Spleen (tissue), 11 donors: ENCODE measurements at regions not wholly inside any gene's neighbourhood (a gene's known extent, or its start where the extent isn't known, plus 50 kb on each side); places are given as distances from the start of the nearest gene placed in this dataset.

Source experiments
- DNase-seq: peaks from one replicate; pipeline ENCODE4 v3.0.0-alpha.2; 2020
- H3K27ac ChIP-seq, 8 donors: fragments of 200-600 bp; sonication (generic) in 7 of 8; 1 replicate in 4 of 8; 2 replicates in 4 of 8; pipeline versions ENCODE4 v1.5.0 to v1.8.0; 2016 to 2021; ENCODE audit warnings: inconsistent platforms in 4 of 8, mild to moderate bottlenecking in 4 of 8, moderate library complexity in 1 of 8
- H3K27me3 ChIP-seq, 7 donors: fragments of 200-600 bp; sonication (generic) in 6 of 7; replicated peaks in 1 of 7; 1 replicate in 4 of 7; 2 replicates in 3 of 7; pipeline versions ENCODE4 v1.5.0 to v1.8.0; 2016 to 2021; ENCODE audit warnings: inconsistent platforms in 3 of 7, mild to moderate bottlenecking in 1 of 7
- H3K36me3 ChIP-seq, 6 donors: fragments of 200-600 bp; sonication (generic) in 5 of 6; 1 replicate in 4 of 6; 2 replicates in 2 of 6; pipeline versions ENCODE4 v1.5.0 to v1.8.0; 2016 to 2021; ENCODE audit warnings: inconsistent platforms in 2 of 6
- H3K4me1 ChIP-seq, 6 donors: fragments of 200-600 bp; sonication (generic) in 5 of 6; 1 replicate in 3 of 6; 2 replicates in 3 of 6; pipeline versions ENCODE4 v1.5.0 to v1.8.0; 2016 to 2021; ENCODE audit warnings: inconsistent platforms in 3 of 6
- H3K4me3 ChIP-seq, 8 donors: fragments of 200-600 bp; sonication (generic) in 7 of 8; 1 replicate in 4 of 8; 2 replicates in 4 of 8; pipeline versions ENCODE4 v1.5.0 to v1.8.0; 2016 to 2021; ENCODE audit warnings: inconsistent platforms in 4 of 8, mild to moderate bottlenecking in 4 of 8, moderate library complexity in 2 of 8
- H3K9me3 ChIP-seq, 8 donors: fragments of 200-600 bp; sonication (generic) in 7 of 8; 1 replicate in 4 of 8; 2 replicates in 4 of 8; pipeline versions ENCODE4 v1.5.0 to v1.8.0; 2016 to 2021; ENCODE audit warnings: inconsistent platforms in 4 of 8
- CTCF ChIP-seq, 11 experiments: fragments of 200-600 bp in 7 of 11; fragments of 450-650 bp in 4 of 11; sonication (generic) in 4 of 11; IDR thresholded peaks in 8 of 11; conservative IDR thresholded peaks in 3 of 11; 1 replicate in 7 of 11; 2 replicates in 4 of 11; pipeline versions ENCODE4 v1.4.0 to v1.8.0; 2016 to 2021; ENCODE audit warnings: antibody characterized with exemption in 11 of 11, inconsistent platforms in 4 of 11, mild to moderate bottlenecking in 1 of 11
- POLR2A ChIP-seq, 3 donors: fragments of 450-650 bp; IDR thresholded peaks; one replicate each; pipeline ENCODE4 v1.5.1; 2017; ENCODE audit warnings: antibody characterized with exemption in 3 of 3, mild to moderate bottlenecking in 1 of 3
- POLR2AphosphoS5 ChIP-seq, 3 donors: sonication (generic); formaldehyde crosslinking; IDR thresholded peaks; one replicate each; pipeline ENCODE4 v1.5.1; 2017; ENCODE audit warnings: antibody characterized with exemption in 3 of 3
- WGBS, 5 donors: extraction: QIAGEN DNeasy Blood & Tissue Kit in 3 of 5; methylation state at CpG; one replicate each; pipeline versions ENCODE4 v1.1.5 to v1.1.7; 2013 to 2018; 5-methylcytosine and 5-hydroxymethylcytosine counted together
- intact Hi-C: fragments of 100-400 bp; cut with DNase I; formaldehyde crosslinking; loops from one replicate; pipeline ENCODE4 v1.15.0; 2023; ENCODE audit warnings: low total_unique reads
- donor health status: healthy with polysubstance abuse.
- donor health status: DM: no; HTN: no; CAD: no; lungs with moderate emphysema.
- donor health status: DM: no; HTN: no; CAD: no.
- donor health status: Bipolar disorder and iron deficiency.
- donor health status: healthy.
- donor health status: DM: no; HTN: no; CAD: no.
- donor health status: DM: yes; HTN: yes; CAD: no.

- WGBS, 5 donors = 66 to 81% (median 75%) methylated on average over 7 of the region's 7 CpGs
- intact Hi-C loops = no loop called here
- no peaks in the 10 kb centered on the region for H3K4me1 ChIP-seq
Measured at GRCh38 chr9:82353631-82354278, 365.2 kb downstream of the SPATA31D1 start.

GRCh38 chr9:82354279-82354659 lies 365.7 kb downstream of the SPATA31D1 start:
- H3K9me3 ChIP-seq = peaks cover 0 to 5% (median 0%) of the 10 kb centered on the region in 8 donors
- H3K27me3 ChIP-seq = no peaks in the 10 kb centered on the region
- no peak for TF ChIP-seq POLR2AphosphoS5 (IDR thresholded peaks at IDR 0.05)
- TF ChIP-seq POLR2A (IDR thresholded peaks at IDR 0.05) = no peak
- no peak for TF ChIP-seq CTCF (IDR thresholded peaks at IDR 0.05 in 8 of 11, conservative IDR thresholded peaks at IDR 0.05 in 3 of 11)
- DNase-seq = no peak
- no peaks in the 10 kb centered on the region for H3K4me1 ChIP-seq
- WGBS, 5 donors = 56 to 85% (median 64%) methylated on average over 2 of the region's 2 CpGs
- no peaks in the 10 kb centered on the region for H3K36me3 ChIP-seq
- no peak overlapping the region for H3K27ac ChIP-seq
- H3K4me3 ChIP-seq = no peak overlapping the region
- intact Hi-C loops = no loop called here

More at GRCh38 chr9:82353631-82354278, 365.2 kb downstream of the SPATA31D1 start:
- Histone ChIP-seq H3K4me3 (no peak overlapping the region), H3K36me3 (no peaks in the 10 kb centered on the region), H3K27me3 (no peaks in the 10 kb centered on the region), H3K27ac (no peak overlapping the region), H3K9me3 (peaks cover 0 to 10% (median 0%) of the 10 kb centered on the region in 8 donors)
- DNase-seq = no peak
- TF ChIP-seq POLR2AphosphoS5 (IDR thresholded peaks at IDR 0.05) (no peak), POLR2A (IDR thresholded peaks at IDR 0.05) (no peak), CTCF (IDR thresholded peaks at IDR 0.05 in 8 of 11, conservative IDR thresholded peaks at IDR 0.05 in 3 of 11) (no peak)

GRCh38 chr9:82356131-82356530 lies 367.6 kb downstream of the SPATA31D1 start:
- TF ChIP-seq CTCF (IDR thresholded peaks at IDR 0.05 in 8 of 11, conservative IDR thresholded peaks at IDR 0.05 in 3 of 11) = no peak
- TF ChIP-seq POLR2AphosphoS5 (IDR thresholded peaks at IDR 0.05) = no peak
- TF ChIP-seq POLR2A (IDR thresholded peaks at IDR 0.05) = no peak
- DNase-seq = no peak
- Histone ChIP-seq H3K27me3 (no peaks in the 10 kb centered on the region), H3K4me1 (no peaks in the 10 kb centered on the region), H3K27ac (no peak overlapping the region), H3K4me3 (no peak overlapping the region), H3K36me3 (no peaks in the 10 kb centered on the region), H3K9me3 (no peaks in the 10 kb centered on the region)
- intact Hi-C loops = no loop called here
- 70 to 83% (median 82%) methylated on average over 2 of the region's 2 CpGs for WGBS, 5 donors

- intact Hi-C loops = no loop called here
- DNase-seq = no peak
- Histone ChIP-seq H3K4me1 (no peaks in the 10 kb centered on the region), H3K4me3 (no peak overlapping the region), H3K9me3 (no peaks in the 10 kb centered on the region), H3K27ac (no peak overlapping the region), H3K36me3 (no peaks in the 10 kb centered on the region), H3K27me3 (no peaks in the 10 kb centered on the region)
- WGBS, 5 donors = 53 to 69% (median 62%) methylated on average over 2 of the region's 2 CpGs
- TF ChIP-seq CTCF (IDR thresholded peaks at IDR 0.05 in 8 of 11, conservative IDR thresholded peaks at IDR 0.05 in 3 of 11) (no peak), POLR2A (IDR thresholded peaks at IDR 0.05) (no peak), POLR2AphosphoS5 (IDR thresholded peaks at IDR 0.05) (no peak)
Measured at GRCh38 chr9:82356871-82357270, 368.3 kb downstream of the SPATA31D1 start.
